Left ventricle myocardium inferior (tissue), 1 donor: ENCODE measurements at regions not wholly inside any gene's neighbourhood (a gene's known extent, or its start where the extent isn't known, plus 50 kb on each side); places are given as distances from the start of the nearest gene placed in this dataset.

ENCODE experiments used
- DNase-seq: peaks from one replicate; pipeline ENCODE4 v3.0.0-alpha.2; 2020
- H3K27ac ChIP-seq: fragments of 200-600 bp; replicated peaks from 2 replicates; pipeline ENCODE4 v1.8.0; 2021
- H3K27me3 ChIP-seq: fragments of 200-600 bp; 2 replicates; pipeline ENCODE4 v1.8.0; 2021; ENCODE audit warnings: low read depth
- H3K36me3 ChIP-seq: fragments of 200-600 bp; 2 replicates; pipeline ENCODE4 v1.8.0; 2021
- H3K4me1 ChIP-seq: fragments of 200-600 bp; 2 replicates; pipeline ENCODE4 v1.8.0; 2021
- H3K4me3 ChIP-seq: fragments of 200-600 bp; 2 replicates; pipeline ENCODE4 v1.8.0; 2021; ENCODE audit warnings: mild to moderate bottlenecking, moderate library complexity
- H3K9me3 ChIP-seq: fragments of 200-600 bp; replicated peaks from 2 replicates; pipeline ENCODE4 v1.8.0; 2021
- CTCF ChIP-seq: fragments of 200-600 bp; IDR thresholded peaks from 2 replicates; pipeline ENCODE4 v1.8.0; 2021; ENCODE audit warnings: antibody characterized with exemption, mild to moderate bottlenecking, borderline replicate concordance
- intact Hi-C: fragments of 100-400 bp; cut with micrococcal nuclease; formaldehyde crosslinking; loops from one replicate; pipeline ENCODE4 v1.11.0; 2022
- donor health status: DM: no; HTN: yes; CAD: no; lungs with severe emphysema.

- no peaks in the 10 kb centered on the region for H3K4me1 ChIP-seq
- no peaks in the 10 kb centered on the region for H3K27me3 ChIP-seq
- no peak for DNase-seq
- H3K4me3 ChIP-seq = no peak overlapping the region
- TF ChIP-seq CTCF = no peak
- H3K36me3 ChIP-seq = no peaks in the 10 kb centered on the region
- intact Hi-C loops = no loop called here
- no peak overlapping the region for H3K27ac ChIP-seq
- peaks cover 49% of the 10 kb centered on the region for H3K9me3 ChIP-seq
Observed at GRCh38 chr13:22690756-22691155, 490.0 kb upstream of the SGCG start.

- H3K36me3 ChIP-seq = no peaks in the 10 kb centered on the region
- intact Hi-C loops = no loop called here
- H3K9me3 ChIP-seq = peaks cover 42% of the 10 kb centered on the region
- no peak overlapping the region for H3K27ac ChIP-seq
- no peaks in the 10 kb centered on the region for H3K27me3 ChIP-seq
- no peak for TF ChIP-seq CTCF
- H3K4me3 ChIP-seq = no peak overlapping the region
- DNase-seq = no peak
- no peaks in the 10 kb centered on the region for H3K4me1 ChIP-seq
Observed at GRCh38 chr13:22693691-22694090, 487.1 kb upstream of the SGCG start.

- no peak overlapping the region for H3K27ac ChIP-seq
- DNase-seq = no peak
- H3K4me3 ChIP-seq = no peak overlapping the region
- no peak for TF ChIP-seq CTCF
- intact Hi-C loops = no loop called here
- peaks cover 38% of the 10 kb centered on the region for H3K9me3 ChIP-seq
- no peaks in the 10 kb centered on the region for H3K27me3 ChIP-seq
- H3K36me3 ChIP-seq = no peaks in the 10 kb centered on the region
- H3K4me1 ChIP-seq = no peaks in the 10 kb centered on the region
Observed at GRCh38 chr13:22696433-22696832, 484.3 kb upstream of the SGCG start.

- DNase-seq = no peak
- H3K9me3 ChIP-seq = peaks cover 22% of the 10 kb centered on the region
- no peaks in the 10 kb centered on the region for H3K4me1 ChIP-seq
- no peak overlapping the region for H3K4me3 ChIP-seq
- H3K36me3 ChIP-seq = no peaks in the 10 kb centered on the region
- no peaks in the 10 kb centered on the region for H3K27me3 ChIP-seq
- intact Hi-C loops = no loop called here
- TF ChIP-seq CTCF = no peak
- no peak overlapping the region for H3K27ac ChIP-seq
Observed at GRCh38 chr13:22698467-22698866, 482.3 kb upstream of the SGCG start.

GRCh38 chr13:22700246-22700887 is 480.4 kb upstream of the SGCG start:
- TF ChIP-seq CTCF = no peak
- no peaks in the 10 kb centered on the region for H3K4me1 ChIP-seq
- H3K4me3 ChIP-seq = no peak overlapping the region
- H3K36me3 ChIP-seq = no peaks in the 10 kb centered on the region
- no peaks in the 10 kb centered on the region for H3K27me3 ChIP-seq
- H3K27ac ChIP-seq = no peak overlapping the region
- intact Hi-C loops = no loop called here
- DNase-seq = no peak
- peaks cover 3% of the 10 kb centered on the region for H3K9me3 ChIP-seq
